DND-41 (cell line): ENCODE measurements at regions not wholly inside any gene's neighbourhood (a gene's known extent, or its start where the extent isn't known, plus 50 kb on each side); places are given as distances from the start of the nearest gene placed in this dataset.
"Not testable (repeated sequence)": the region's sequence is repeated elsewhere in the genome, so short reads cannot be mapped to it uniquely, and the experiment has no call there.

Experiments used
- CTCF ChIP-seq: IDR thresholded peaks from 2 replicates; pipeline ENCODE4 v1.5.1; 2012; ENCODE audit warnings: borderline replicate concordance, low read length, moderate library complexity, mild to moderate bottlenecking; ENCODE audit not compliant: poor library complexity, severe bottlenecking; ENCODE audit errors: extremely low read depth
- EZH2 ChIP-seq: IDR thresholded peaks from 3 replicates; pipeline ENCODE4 v1.6.1; 2012; ENCODE audit warnings: borderline replicate concordance, low read depth, mild to moderate bottlenecking, moderate library complexity, low read length, inconsistent platforms; ENCODE audit not compliant: severe bottlenecking

GRCh38 chr9:42974725-42975124 lies 791.3 kb downstream of the SPATA31A6 start:
- not testable (repeated sequence) for TF ChIP-seq CTCF, EZH2
